Brain microvascular endothelial cell (primary cell): ENCODE measurements at regions not wholly inside any gene's neighbourhood (a gene's known extent, or its start where the extent isn't known, plus 50 kb on each side); places are given as distances from the start of the nearest gene placed in this dataset.

ENCODE experiments used
- DNase-seq: peaks from one replicate; pipeline ENCODE4 v3.0.0-alpha.2; 2020
- H3K27ac ChIP-seq: fragments of 250-450 bp; sonication (Bioruptor Pico); 2 replicates; pipeline ENCODE4 v1.5.1; 2020; ENCODE audit warnings: mild to moderate bottlenecking, moderate library complexity
- H3K27me3 ChIP-seq: fragments of 250-450 bp; sonication (Bioruptor Pico); replicated peaks from 2 replicates; pipeline ENCODE4 v1.5.1; 2020; ENCODE audit warnings: mild to moderate bottlenecking
- H3K36me3 ChIP-seq: fragments of 250-450 bp; sonication (Bioruptor Pico); replicated peaks from 2 replicates; pipeline ENCODE4 v1.5.1; 2020; ENCODE audit warnings: mild to moderate bottlenecking
- H3K4me3 ChIP-seq: 2 replicates; pipeline ENCODE4 v1.5.1; 2011; ENCODE audit warnings: low read depth, mild to moderate bottlenecking, control low read depth, low read length, moderate library complexity
- in situ Hi-C: cut with HindIII; loops from 2 replicates; pipeline ENCODE4 v1.10.0; 2017; ENCODE audit warnings: low sequenced_read_pairs, low pct_ligation_motif_present
- TF ChIP-seq, protein P1 (sequence below): IDR thresholded peaks from 2 replicates; pipeline ENCODE4 v1.5.1; 2011; ENCODE audit warnings: low read depth, mild to moderate bottlenecking, moderate library complexity, low read length, control low read depth, inconsistent platforms; ENCODE audit errors: missing control alignments

DNA sequence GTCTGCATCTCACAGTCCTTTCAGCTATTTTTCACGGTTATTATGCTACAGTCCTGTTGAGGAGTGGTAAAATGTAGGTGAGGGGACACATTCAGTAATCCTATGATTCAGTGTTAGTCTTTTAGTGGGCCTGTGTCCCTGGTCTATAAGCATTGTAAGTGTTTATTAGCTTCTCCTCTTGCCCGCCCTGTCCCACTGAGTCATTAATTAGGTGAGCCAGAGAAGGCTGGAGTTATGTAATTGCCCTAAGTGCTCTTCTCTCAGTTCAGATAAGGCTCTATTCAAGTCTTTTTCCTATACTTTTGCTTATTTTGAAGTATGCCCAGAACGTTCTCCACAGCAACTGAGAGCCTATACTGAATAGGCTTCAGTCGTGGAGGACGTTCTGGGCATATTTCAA, 76.3 kb upstream of the ZRANB2 start:
- in situ Hi-C loops, result no loop called here
- no peaks in the 10 kb centered on the region for H3K27me3 ChIP-seq
- DNase-seq, result no peak

GRCh38 chr1:71156590-71156989, 75.8 kb upstream of the ZRANB2 start:
- in situ Hi-C loops, result no loop called here
- no peak for DNase-seq
- no peak overlapping the region for H3K4me3 ChIP-seq

More for the DNA sequence above, 76.3 kb upstream of the ZRANB2 start:
- TF ChIP-seq, protein P1, sequence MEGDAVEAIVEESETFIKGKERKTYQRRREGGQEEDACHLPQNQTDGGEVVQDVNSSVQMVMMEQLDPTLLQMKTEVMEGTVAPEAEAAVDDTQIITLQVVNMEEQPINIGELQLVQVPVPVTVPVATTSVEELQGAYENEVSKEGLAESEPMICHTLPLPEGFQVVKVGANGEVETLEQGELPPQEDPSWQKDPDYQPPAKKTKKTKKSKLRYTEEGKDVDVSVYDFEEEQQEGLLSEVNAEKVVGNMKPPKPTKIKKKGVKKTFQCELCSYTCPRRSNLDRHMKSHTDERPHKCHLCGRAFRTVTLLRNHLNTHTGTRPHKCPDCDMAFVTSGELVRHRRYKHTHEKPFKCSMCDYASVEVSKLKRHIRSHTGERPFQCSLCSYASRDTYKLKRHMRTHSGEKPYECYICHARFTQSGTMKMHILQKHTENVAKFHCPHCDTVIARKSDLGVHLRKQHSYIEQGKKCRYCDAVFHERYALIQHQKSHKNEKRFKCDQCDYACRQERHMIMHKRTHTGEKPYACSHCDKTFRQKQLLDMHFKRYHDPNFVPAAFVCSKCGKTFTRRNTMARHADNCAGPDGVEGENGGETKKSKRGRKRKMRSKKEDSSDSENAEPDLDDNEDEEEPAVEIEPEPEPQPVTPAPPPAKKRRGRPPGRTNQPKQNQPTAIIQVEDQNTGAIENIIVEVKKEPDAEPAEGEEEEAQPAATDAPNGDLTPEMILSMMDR, result no peak
- H3K27ac ChIP-seq, result no peak overlapping the region
- no peak overlapping the region for H3K4me3 ChIP-seq
- H3K36me3 ChIP-seq, result no peaks in the 10 kb centered on the region

DNA sequence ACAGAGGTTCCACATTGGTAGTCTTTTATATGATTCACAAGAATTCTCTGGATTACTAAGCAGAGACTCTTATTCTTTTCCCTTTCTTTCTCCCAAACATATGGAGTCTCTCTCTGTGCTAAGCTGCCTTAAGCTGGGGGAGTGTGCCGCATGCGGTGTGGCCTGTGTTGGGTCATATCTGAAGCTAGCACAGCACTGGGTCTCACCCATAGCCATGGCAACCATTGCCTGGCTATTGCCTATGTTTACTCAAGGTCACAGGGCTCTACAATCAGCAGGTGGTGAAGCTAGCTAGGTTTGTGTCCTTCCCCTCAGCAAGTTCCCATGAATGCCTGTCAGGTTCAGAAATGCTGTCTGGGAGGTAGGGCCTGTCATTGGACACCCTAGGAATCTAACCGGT, 73.6 kb upstream of the ZRANB2 start:
- TF ChIP-seq, protein P1, result no peak
- no peaks in the 10 kb centered on the region for H3K27me3 ChIP-seq
- no peak overlapping the region for H3K27ac ChIP-seq
- in situ Hi-C loops, result no loop called here
- H3K4me3 ChIP-seq, result no peak overlapping the region
- H3K36me3 ChIP-seq, result no peaks in the 10 kb centered on the region
- DNase-seq, result no peak

More at GRCh38 chr1:71156590-71156989, 75.8 kb upstream of the ZRANB2 start:
- no peaks in the 10 kb centered on the region for H3K36me3 ChIP-seq
- no peaks in the 10 kb centered on the region for H3K27me3 ChIP-seq
- no peak overlapping the region for H3K27ac ChIP-seq
- TF ChIP-seq, protein P1, result no peak

GRCh38 chr1:71153826-71154225, 73.0 kb upstream of the ZRANB2 start:
- Histone ChIP-seq H3K36me3 (no peaks in the 10 kb centered on the region), H3K4me3 (no peak overlapping the region), H3K27me3 (no peaks in the 10 kb centered on the region), H3K27ac (no peak overlapping the region)
- DNase-seq, result no peak
- in situ Hi-C loops, result no loop called here
- TF ChIP-seq, protein P1, result no peak

GRCh38 chr1:71147637-71148360, 67.0 kb upstream of the ZRANB2 start:
- in situ Hi-C loops, result no loop called here

More at GRCh38 chr1:71147637-71148360, 67.0 kb upstream of the ZRANB2 start:
- Histone ChIP-seq H3K27ac (no peak overlapping the region), H3K4me3 (no peak overlapping the region), H3K36me3 (no peaks in the 10 kb centered on the region), H3K27me3 (no peaks in the 10 kb centered on the region)
- TF ChIP-seq, protein P1, result no peak
- DNase-seq, result no peak
